GM21619 (cell line): ENCODE measurements at regions not wholly inside any gene's neighbourhood (a gene's known extent, or its start where the extent isn't known, plus 50 kb on each side); places are given as distances from the start of the nearest gene placed in this dataset.

ENCODE experiments used
- ATAC-seq: cut with Tn5 transposase; IDR thresholded peaks from one replicate; pipeline ENCODE4 v1.9.1; 2021; ENCODE audit not compliant: unreplicated experiment

GRCh38 chr1:4974981-4975685 is 320.7 kb downstream of the AJAP1 start:
- ATAC-seq, result no peak

GRCh38 chr1:4973341-4973740 is 318.9 kb downstream of the AJAP1 start:
- ATAC-seq, result no peak

- no peak for ATAC-seq
These were observed 318.4 kb downstream of the AJAP1 start for GRCh38 chr1:4972761-4973320.

- ATAC-seq, result no peak
These were observed 317.3 kb downstream of the AJAP1 start for GRCh38 chr1:4971666-4972065.

- ATAC-seq, result no peak
These were observed 316.1 kb downstream of the AJAP1 start for GRCh38 chr1:4970532-4970931.

GRCh38 chr1:4969556-4970129 is 315.2 kb downstream of the AJAP1 start:
- ATAC-seq, result no peak

- ATAC-seq, result no peak
These were observed 311.1 kb downstream of the AJAP1 start for GRCh38 chr1:4965346-4966075.

- no peak for ATAC-seq
These were observed 310.4 kb downstream of the AJAP1 start for GRCh38 chr1:4964634-4965345.

GRCh38 chr1:4963251-4963650 is 308.8 kb downstream of the AJAP1 start:
- ATAC-seq, result no peak

GRCh38 chr1:4962836-4963235 is 308.4 kb downstream of the AJAP1 start:
- no peak for ATAC-seq

GRCh38 chr1:4961935-4962645 is 307.7 kb downstream of the AJAP1 start:
- ATAC-seq, result no peak

GRCh38 chr1:4960782-4961475 is 306.5 kb downstream of the AJAP1 start:
- ATAC-seq, result no peak

GRCh38 chr1:4960336-4960735 is 305.9 kb downstream of the AJAP1 start:
- ATAC-seq, result no peak

GRCh38 chr1:4959216-4959615 is 304.8 kb downstream of the AJAP1 start:
- ATAC-seq, result no peak

- no peak for ATAC-seq
These were observed 302.6 kb downstream of the AJAP1 start for GRCh38 chr1:4957027-4957426.

GRCh38 chr1:4954392-4954791 is 300.0 kb downstream of the AJAP1 start:
- ATAC-seq, result no peak

GRCh38 chr1:4951601-4952000 is 297.2 kb downstream of the AJAP1 start:
- ATAC-seq, result no peak

- no peak for ATAC-seq
These were observed 291.9 kb downstream of the AJAP1 start for GRCh38 chr1:4946343-4946742.

GRCh38 chr1:4944911-4945310 is 290.5 kb downstream of the AJAP1 start:
- ATAC-seq, result no peak

- no peak for ATAC-seq
These were observed 289.7 kb downstream of the AJAP1 start for GRCh38 chr1:4944072-4944471.
